ENCODE measurements at regions not wholly inside any gene's neighbourhood (a gene's known extent, or its start where the extent isn't known, plus 50 kb on each side); places are given as distances from the start of the nearest gene placed in this dataset.

GRCh38 chr17:77266891-77267341 lies 126.1 kb downstream of the SEC14L1 start:
- no peak for DNase-seq

- no peak for DNase-seq
Measured at GRCh38 chr17:77269696-77270681, 129.2 kb downstream of the SEC14L1 start.

- DNase-seq, result no peak
Measured at GRCh38 chr17:77271411-77271810, 130.6 kb downstream of the SEC14L1 start.

GRCh38 chr17:77273397-77274085 lies 132.8 kb downstream of the SEC14L1 start:
- DNase-seq, result no peak

GRCh38 chr17:77274096-77274845 lies 133.5 kb downstream of the SEC14L1 start:
- no peak for DNase-seq

GRCh38 chr17:77279448-77280303 lies 138.9 kb downstream of the SEC14L1 start:
- DNase-seq, result no peak

GRCh38 chr17:77280304-77281121 lies 139.7 kb downstream of the SEC14L1 start:
- peak in 1 of 5 donors; percentile 58 for DNase-seq

- DNase-seq, result peak in 4 of 5 donors; percentile 32 to 77 (median 56)
Measured at GRCh38 chr17:77281122-77281903, 140.5 kb downstream of the SEC14L1 start.

- DNase-seq, result no peak
Measured at GRCh38 chr17:77281904-77282367, 141.2 kb downstream of the SEC14L1 start.

GRCh38 chr17:77282524-77283515 lies 142.1 kb downstream of the SEC14L1 start:
- DNase-seq, result no peak

GRCh38 chr17:77284023-77284617 lies 143.4 kb downstream of the SEC14L1 start:
- no peak for DNase-seq

GRCh38 chr17:77285594-77286390 lies 145.0 kb downstream of the SEC14L1 start:
- DNase-seq, result no peak

- no peak for DNase-seq
Measured at GRCh38 chr17:77286391-77286640, 145.5 kb downstream of the SEC14L1 start.

GRCh38 chr17:77286641-77287431 lies 146.1 kb downstream of the SEC14L1 start:
- no peak for DNase-seq

GRCh38 chr17:77287432-77288068 lies 146.8 kb downstream of the SEC14L1 start:
- DNase-seq, result no peak

- DNase-seq, result no peak
Measured at GRCh38 chr17:77288115-77288619, 147.4 kb downstream of the SEC14L1 start.
